Panc1 (cell line): ENCODE measurements at regions not wholly inside any gene's neighbourhood (a gene's known extent, or its start where the extent isn't known, plus 50 kb on each side); places are given as distances from the start of the nearest gene placed in this dataset.

Experiments used
- POLR2AphosphoS5 ChIP-seq: IDR thresholded peaks from 2 replicates; pipeline ENCODE4 v1.6.1; 2012; ENCODE audit warnings: mild to moderate bottlenecking, low read depth, low read length, moderate library complexity
- TCF7L2 ChIP-seq: IDR thresholded peaks from 2 replicates; pipeline ENCODE4 v1.6.1; 2011; ENCODE audit warnings: mild to moderate bottlenecking, low read depth, low read length, inconsistent platforms
- TF ChIP-seq, protein P1 (sequence below): fragments of 450-650 bp; IDR thresholded peaks from 2 replicates; pipeline ENCODE4 v1.5.1; 2017; ENCODE audit warnings: mild to moderate bottlenecking
- TF ChIP-seq, protein P2 (sequence below), 2 experiments: IDR thresholded peaks; 2 replicates each; pipeline ENCODE4 v1.6.1; 2011 to 2012; ENCODE audit warnings: low read depth in 2 of 2, control low read depth in 1 of 2, low read length in 1 of 2, mild to moderate bottlenecking in 1 of 2, moderate library complexity in 1 of 2; ENCODE audit not compliant: insufficient read depth in 1 of 2

DNA sequence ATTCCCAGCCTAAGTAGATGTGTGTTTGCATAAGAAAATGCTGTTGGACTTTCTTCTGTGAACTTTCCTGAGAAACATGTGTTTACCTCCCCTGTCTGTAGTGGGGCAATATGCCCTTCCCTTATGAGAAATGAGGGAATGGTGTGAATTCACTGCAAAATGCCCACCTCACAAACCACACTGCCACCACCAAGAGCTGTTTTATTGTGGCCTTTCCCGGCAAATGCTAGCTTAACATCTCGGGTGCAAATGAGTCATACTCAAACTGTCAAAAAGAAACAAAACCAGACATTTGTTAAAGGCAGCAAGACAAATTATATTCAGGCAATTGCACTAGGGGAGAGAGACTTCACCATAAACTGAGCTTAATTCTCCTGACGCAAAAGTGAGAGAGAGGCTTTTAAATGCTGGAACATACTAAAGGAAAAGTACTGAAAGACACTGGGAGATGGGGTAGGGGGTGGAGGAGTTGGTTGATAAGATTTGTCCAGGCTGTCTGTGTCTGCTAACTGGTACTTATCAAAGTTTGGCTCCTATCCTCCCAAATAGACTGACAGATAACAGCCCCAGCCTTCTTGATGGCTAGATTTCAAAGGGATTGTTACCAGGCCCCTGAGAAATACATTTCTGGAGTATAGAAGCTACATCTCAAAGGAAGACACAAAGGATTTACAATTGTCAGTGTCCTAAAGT, 70.9 kb upstream of the OR5AK2 start:
- TF ChIP-seq, protein P1, sequence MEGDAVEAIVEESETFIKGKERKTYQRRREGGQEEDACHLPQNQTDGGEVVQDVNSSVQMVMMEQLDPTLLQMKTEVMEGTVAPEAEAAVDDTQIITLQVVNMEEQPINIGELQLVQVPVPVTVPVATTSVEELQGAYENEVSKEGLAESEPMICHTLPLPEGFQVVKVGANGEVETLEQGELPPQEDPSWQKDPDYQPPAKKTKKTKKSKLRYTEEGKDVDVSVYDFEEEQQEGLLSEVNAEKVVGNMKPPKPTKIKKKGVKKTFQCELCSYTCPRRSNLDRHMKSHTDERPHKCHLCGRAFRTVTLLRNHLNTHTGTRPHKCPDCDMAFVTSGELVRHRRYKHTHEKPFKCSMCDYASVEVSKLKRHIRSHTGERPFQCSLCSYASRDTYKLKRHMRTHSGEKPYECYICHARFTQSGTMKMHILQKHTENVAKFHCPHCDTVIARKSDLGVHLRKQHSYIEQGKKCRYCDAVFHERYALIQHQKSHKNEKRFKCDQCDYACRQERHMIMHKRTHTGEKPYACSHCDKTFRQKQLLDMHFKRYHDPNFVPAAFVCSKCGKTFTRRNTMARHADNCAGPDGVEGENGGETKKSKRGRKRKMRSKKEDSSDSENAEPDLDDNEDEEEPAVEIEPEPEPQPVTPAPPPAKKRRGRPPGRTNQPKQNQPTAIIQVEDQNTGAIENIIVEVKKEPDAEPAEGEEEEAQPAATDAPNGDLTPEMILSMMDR = no peak
- TF ChIP-seq, protein P2, sequence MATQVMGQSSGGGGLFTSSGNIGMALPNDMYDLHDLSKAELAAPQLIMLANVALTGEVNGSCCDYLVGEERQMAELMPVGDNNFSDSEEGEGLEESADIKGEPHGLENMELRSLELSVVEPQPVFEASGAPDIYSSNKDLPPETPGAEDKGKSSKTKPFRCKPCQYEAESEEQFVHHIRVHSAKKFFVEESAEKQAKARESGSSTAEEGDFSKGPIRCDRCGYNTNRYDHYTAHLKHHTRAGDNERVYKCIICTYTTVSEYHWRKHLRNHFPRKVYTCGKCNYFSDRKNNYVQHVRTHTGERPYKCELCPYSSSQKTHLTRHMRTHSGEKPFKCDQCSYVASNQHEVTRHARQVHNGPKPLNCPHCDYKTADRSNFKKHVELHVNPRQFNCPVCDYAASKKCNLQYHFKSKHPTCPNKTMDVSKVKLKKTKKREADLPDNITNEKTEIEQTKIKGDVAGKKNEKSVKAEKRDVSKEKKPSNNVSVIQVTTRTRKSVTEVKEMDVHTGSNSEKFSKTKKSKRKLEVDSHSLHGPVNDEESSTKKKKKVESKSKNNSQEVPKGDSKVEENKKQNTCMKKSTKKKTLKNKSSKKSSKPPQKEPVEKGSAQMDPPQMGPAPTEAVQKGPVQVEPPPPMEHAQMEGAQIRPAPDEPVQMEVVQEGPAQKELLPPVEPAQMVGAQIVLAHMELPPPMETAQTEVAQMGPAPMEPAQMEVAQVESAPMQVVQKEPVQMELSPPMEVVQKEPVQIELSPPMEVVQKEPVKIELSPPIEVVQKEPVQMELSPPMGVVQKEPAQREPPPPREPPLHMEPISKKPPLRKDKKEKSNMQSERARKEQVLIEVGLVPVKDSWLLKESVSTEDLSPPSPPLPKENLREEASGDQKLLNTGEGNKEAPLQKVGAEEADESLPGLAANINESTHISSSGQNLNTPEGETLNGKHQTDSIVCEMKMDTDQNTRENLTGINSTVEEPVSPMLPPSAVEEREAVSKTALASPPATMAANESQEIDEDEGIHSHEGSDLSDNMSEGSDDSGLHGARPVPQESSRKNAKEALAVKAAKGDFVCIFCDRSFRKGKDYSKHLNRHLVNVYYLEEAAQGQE (IDR thresholded peaks at IDR 0.05; ENCODE audit: insufficient read depth in 1 of 2, low read depth in 2 of 2, low read length in 1 of 2) = no peak
- TF ChIP-seq TCF7L2 = no peak
- TF ChIP-seq POLR2AphosphoS5 = no peak
